Myocyte (in vitro differentiated cells): ENCODE measurements at regions not wholly inside any gene's neighbourhood (a gene's known extent, or its start where the extent isn't known, plus 50 kb on each side); places are given as distances from the start of the nearest gene placed in this dataset.
A peak's percentile ranks its signal among the peaks of the same experiment; 100 is the strongest.
"Not testable (repeated sequence)": the region's sequence is repeated elsewhere in the genome, so short reads cannot be mapped to it uniquely, and the experiment has no call there.

Source experiments
- DNase-seq: peaks from one replicate; pipeline ENCODE4 v3.0.0-alpha.2; 2012; ENCODE audit warnings: low read depth

DNA sequence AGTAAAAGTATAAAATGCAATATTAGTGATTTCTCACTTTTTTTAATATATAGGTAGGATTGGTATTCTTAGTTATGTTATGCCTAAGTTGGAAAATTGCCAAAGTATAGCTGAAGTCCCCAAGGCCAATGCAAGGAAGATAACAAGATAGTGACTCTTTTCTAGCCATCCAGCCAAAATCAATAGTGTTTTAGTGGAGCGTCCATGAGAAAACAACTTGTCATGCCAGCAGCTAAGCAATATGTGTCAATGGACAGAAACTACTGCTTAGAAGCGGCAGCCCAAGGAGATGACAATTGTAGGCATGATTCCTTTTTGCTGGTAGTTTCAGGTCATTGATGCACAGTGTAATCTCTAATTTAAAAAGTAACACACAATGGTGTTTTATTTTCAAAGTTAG, 1444.6 kb downstream of the SUCLG1 start:
- no peak for DNase-seq

DNA sequence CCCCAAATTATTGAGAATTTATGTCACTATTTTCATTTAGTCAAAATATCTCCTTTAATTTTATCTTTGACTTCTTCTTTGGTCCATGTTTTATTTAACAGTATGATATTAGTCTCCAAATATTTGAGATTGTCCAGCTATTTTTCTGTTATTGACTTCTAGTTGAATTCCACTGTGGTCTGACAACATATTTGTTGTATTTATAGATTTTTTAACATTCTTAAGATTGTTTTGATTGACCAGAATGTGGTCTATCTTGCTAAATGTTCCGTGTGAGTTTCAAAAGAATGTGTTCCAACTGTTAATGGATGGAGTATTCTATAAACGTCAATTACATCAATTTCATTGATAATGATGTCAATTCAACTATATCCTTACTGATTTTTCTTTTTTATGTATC, 1452.1 kb downstream of the SUCLG1 start:
- peak; percentile 23 for DNase-seq

DNA sequence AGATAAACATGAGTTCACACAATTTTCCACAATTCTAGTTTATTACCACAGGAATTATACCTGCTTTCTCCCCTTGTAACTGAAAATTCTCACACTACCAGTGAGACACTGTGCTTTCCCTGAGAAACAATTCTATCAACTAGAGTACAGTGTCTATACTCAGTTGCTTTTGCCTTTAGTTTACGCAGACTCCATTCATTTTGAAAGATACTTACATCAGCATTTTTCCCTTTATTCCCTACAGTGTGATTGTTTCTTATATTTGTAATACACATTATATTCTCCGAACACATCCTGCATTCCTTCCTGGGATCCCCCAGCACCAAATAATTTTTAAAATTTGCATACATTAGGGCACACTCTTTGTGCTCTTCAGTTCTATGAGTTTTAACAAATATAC, 1455.5 kb downstream of the SUCLG1 start:
- DNase-seq, result no peak

DNA sequence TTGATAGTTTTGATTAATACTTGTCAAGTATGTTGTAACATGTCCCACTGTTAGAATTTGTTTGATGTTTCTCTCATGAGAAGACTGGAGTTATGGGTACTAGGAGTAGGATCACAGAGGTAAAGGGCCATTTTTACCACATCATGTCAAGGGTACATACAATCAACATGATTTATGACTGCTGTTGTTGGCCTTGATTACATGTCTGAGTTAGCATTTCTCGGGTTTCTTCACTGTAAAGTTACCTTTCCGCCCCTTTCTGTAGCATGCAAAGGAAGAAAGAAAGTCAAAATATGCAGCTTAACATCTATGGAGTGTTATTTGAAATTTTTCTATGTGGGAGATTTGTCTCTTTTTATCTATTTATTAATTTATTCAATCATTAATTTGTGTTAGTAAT, 1456.4 kb downstream of the SUCLG1 start:
- DNase-seq, result no peak

DNA sequence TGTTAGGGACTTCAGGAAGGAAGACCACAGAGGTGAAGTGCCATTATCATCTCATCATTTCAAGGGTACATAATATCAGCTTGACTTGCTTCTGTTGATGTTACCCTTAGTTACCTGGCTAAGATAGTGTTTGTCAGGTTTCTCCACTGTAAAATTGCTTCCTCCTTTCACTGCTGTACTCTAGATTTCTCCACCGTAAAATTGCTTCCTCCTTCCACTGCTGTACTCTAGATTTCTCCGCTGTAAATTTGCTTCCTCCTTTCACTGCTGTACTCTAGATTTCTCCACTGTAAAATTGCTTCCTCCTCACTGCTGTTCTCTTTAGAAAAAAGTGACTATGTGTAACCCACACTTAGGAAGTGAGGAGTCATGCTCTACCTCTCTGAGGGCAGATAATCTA, 1460.3 kb downstream of the SUCLG1 start:
- no peak for DNase-seq

DNA sequence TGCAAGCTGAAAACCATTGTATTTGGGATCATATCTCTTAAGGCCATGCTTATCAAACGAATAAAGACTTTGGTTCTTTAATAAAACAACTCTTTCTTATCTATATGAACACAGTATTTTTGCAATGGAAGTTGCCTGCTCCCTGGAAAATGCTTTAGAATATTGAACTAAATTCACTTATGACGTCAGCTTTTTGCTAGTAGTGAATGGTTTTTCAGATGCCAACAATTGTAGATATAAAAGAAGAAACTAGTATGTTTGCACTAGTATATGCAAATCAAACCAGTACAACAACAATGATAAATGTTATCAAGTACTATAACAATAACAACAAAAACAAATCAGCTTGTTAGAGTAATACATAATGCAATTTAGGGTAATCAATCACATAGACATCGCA, 1462.9 kb downstream of the SUCLG1 start:
- DNase-seq, result no peak

DNA sequence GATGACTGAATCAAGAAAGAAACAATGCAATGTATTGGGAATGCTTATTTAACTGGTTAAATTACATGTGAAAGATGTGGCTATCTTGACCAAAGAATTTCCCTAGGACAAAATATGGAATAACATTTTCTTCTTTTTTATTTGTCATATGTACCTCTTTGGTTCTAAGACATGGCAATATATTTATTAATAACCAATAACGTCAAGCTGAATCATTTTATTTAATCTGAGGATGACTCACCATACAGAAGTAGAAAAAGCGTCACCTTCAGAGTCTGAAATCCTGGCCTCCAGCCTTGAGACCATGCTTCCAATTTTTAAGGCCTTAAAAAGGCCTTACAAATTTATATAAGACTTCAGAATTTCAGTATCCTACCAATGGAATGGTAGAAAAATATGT, 1464.9 kb downstream of the SUCLG1 start:
- DNase-seq, result no peak

DNA sequence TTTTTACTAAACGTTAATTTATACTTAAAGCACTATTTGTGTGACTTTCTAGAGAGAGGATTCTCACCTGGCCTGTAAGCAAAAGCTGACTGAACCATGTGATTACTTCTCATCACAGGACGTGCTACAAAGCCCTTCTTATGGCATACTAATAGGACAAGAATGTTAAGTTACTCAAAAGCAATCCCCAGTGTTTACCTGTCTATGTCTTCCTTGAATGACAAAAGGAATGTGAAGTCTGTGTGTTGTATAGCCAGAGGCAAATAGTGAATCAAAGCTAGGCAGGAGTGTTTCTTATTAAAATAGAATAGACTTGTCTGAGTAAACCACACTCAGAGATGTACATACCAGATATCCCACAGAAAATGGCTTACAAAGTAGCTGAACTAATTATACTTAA, 1465.5 kb downstream of the SUCLG1 start:
- DNase-seq, result no peak

DNA sequence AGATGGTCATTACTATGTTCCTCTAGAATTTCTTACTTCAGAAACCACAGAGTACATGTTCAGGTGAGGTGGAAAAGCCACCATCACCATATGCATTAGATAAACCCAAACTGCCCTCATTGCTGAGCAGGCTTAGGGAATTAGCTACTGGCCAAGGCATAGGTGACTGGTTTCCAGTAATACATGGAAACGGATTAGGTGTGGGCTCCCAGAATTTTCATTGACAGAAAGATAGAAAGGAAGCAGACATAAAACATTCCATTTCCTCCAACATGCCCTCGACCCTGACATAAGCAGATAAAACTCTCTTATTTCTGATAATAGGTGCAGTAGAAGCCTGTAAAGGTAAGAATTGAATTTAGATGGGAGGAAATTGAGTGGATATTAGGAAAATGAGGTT, 1466.1 kb downstream of the SUCLG1 start:
- no peak for DNase-seq

DNA sequence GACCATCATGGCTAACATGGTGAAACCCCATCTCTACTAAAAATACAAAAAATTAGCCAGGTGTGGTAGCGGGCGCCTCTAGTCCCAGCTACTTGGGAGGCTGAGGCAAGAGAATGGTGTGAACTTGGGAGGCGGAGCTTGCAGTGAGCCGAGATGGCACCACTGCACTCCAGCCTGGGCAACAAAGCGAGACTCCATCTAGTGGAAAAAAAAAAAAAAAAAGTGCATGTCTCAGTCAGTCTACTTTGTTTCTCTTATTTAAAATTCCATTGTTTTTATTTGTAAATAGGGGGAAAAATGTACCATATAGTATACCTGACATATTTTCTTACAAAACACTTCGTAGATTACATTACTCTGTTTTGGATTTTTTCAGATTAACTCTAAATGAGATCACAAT, 1471.4 kb downstream of the SUCLG1 start:
- DNase-seq, result not testable (repeated sequence)

DNA sequence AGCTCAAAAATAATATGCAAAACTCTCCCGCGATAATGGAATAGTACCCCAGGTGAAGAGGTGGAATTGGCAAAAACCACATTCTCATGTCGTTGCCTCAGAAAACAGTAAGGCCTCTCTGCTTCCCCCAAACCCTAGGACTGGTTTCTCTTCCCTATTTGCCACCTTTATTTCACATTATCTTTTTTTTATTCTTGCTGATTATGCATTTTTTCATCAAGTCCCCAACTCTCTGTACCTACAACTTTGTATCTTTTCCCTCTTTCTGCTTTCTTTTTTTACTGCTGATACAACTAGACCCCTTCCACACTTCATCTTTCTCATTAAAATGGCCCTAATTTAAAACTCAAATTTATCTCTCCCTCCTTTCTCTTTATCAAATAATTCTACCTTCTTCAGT, 1472.2 kb downstream of the SUCLG1 start:
- no peak for DNase-seq

DNA sequence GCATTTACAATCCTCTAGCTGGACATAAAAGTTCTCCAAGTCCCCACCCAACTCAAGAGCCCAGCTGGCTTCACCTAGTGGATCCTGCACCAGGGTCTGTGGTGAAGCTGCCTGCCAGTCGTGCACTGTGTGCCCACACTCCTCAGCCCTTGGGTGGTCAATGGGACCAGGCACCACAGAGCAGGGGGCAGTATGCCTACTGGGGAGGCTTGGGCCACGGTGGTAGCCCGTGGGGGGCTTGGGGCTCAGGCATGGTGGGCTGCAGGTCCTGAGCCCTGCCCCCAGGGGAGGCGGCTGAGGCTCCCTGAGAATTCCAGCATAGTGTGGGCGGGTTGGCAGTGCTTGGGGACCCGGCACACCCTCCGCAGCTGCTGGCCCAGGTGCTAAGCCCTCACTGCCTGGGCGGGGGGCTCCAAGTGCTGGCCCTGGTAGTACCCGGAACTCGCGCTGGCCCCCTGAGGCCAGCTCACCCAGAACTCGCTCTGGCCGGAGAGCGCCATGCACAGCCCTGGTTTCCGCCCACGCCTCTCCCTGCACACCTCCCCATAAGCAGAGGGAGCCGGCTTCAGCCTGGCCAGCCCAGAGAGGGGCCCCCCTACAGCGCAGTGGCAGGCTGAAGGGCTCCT, 1473.4 kb downstream of the SUCLG1 start:
- DNase-seq, result no peak

DNA sequence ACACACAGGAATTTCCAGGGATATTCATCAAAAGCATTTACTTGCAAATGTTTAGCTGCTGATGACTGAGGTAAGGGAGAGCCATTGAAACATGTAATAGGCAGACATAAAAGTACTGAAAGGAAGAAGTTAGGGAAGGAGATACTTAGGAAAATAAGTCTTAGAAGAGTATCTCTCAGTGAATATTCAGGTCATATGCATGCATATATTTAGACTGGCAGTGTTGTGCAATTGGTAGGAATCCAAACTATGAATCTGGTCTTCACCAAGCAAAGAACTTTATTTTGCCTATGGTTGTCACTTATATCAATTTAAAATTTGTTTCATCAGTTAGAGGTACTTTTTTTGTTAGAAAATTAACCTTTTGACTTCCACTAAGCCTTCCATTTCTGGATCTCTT, 1490.7 kb downstream of the SUCLG1 start:
- DNase-seq, result no peak

DNA sequence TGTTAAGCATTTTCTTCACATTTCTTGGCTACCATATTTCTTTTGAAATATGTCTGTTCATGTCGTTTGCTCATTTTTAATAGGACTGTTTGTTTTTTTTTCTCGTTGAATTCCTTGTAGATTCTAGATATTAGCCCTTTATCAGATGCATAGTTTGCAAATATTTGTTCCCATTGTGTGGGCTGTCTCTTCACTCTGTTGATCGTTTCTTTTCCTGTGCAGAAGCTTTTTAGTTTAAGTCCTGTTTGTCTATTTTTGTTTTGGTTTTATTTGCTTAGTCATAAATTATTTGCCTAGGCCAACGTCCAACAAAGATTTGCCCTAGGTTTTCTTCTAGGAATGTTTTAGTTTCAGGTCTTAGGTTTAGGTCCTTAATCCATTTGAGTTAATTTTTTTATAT, 1494.7 kb downstream of the SUCLG1 start:
- no peak for DNase-seq

DNA sequence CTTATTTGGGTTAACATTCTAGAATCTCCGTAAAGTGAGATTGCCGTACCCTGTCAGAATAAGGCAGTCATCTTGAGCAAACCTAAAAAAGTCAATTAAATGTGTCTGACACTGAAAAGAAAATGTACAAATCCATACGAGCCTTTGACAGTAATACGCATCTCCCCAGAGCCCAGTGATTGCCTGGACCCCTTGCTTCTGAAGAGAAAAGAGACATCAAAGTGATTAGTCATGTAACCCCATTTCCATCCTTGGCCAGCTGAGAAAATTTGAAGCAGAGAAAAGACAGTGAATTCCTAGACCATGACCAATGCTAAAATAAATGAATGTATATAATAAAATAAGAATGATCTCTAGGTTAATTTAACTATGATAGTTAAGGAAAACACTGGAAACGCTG, 1499.4 kb downstream of the SUCLG1 start:
- no peak for DNase-seq

DNA sequence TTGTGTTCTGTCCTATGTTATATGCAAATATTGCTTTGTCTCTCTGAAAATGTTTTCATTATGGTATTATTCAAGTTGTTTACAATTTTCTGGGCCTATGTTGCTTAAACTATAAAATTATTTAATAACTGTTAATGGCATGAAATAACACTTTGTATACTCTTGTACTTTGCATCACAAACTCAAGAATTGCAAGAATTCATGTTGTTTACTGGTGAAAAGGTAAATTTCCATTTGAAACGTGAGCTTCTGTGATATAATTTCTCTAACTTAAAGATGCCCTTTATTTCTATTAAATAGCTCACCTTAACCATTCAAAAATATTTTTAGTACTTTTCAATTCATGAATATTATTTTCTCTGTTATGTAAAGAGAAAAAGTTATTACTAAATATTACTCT, 1504.2 kb downstream of the SUCLG1 start:
- DNase-seq, result no peak

DNA sequence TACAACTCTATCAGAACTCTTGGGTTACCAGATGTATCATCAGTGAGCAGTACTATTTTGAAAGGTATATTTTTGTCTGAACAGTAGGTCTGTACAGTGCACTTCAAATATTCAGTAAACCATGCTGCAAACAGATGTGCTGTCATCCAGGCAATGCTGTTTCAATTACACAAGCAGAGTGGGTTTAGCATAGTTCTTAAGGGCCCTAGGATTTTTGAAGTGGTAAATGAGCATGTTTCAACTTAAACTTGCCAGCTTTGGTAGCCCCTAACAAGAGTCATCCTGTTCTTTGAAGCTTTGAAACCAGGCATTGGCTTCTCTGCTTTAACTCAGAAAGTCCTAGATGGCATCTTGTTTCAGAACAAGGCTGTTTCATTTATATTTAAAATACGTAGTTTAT, 1519.9 kb downstream of the SUCLG1 start:
- no peak for DNase-seq

DNA sequence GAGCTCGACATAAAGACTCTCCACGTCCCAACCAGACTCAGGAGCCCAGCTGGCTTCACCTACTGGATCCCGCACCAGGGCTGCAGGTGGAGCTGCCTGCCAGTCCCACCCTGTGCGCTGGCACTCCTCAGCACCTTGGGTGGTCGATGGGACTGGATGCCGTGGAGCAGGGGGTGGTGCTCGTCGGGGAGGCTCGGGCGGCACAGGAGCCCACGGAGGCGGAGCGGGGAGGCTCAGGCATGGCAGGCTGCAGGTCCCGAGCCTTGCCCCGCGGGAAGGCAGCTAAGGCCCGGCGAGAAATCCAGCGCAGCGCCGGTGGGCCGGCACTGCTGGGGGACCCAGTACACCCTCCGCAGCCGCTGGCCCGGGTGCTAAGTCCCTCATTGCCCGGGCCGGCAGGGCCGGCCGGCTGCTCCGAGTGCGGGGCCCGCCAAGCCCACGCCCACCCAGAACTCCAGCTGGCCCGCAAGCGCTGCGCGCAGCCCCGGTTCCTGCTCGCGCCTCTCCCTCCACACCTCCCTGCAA, 1520.7 kb downstream of the SUCLG1 start:
- DNase-seq, result not testable (repeated sequence)

DNA sequence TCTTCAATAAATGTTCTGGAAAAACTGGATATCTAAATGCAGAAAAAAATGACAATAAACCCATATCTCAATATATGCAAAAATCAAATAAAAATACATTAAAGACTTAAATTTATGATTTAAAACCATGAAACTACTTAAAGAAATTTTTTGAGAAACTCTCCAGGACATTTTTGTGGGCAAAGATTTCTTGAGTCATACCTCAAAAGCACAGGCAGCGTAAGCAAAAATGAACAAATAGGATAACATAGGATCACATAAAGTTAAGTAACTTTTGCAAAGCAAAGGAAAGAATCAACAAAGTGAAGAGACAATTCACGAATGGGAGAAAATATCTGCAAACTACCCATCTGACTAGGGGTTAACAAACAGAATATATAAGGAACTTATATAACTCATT, 1545.5 kb downstream of the SUCLG1 start:
- no peak for DNase-seq

DNA sequence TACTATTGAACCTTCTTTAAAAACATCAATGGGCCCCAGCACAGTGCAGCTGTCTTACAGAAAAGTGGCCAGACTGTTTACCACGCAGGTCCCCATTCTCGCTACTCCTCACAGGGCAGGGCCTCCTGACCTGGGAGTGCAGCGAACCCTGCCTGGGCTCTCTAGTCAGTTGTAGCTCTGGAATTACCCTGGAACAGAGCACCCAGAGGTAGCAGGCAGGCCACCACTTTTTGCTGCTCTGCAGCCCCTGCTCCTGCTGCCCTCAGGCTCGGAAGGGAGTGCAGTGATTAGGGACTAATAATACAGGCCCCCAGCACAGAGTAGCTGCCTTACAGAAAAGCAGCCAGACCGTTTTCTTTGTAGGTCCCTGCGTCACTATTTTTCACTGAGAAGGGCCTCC, 1563.0 kb downstream of the SUCLG1 start:
- no peak for DNase-seq

DNA sequence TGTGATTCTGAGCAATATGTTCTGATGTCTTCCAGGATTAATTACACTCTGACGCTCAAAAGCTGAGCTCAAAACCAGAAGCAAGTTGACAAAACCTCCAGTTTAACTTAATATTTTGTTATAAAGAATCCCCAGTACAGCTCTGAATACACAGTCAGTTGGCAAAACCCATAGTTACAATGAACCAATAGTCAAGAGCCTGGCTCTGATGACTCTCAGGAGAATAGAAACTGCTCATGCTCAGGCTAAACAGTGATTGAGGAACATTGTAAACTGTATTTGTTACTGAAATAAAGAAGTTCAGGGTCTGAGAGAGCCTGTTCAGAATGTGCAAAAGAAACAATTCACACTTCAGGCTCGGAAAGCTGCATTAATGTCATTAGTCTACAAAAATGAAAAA, 1565.9 kb downstream of the SUCLG1 start:
- DNase-seq, result no peak

DNA sequence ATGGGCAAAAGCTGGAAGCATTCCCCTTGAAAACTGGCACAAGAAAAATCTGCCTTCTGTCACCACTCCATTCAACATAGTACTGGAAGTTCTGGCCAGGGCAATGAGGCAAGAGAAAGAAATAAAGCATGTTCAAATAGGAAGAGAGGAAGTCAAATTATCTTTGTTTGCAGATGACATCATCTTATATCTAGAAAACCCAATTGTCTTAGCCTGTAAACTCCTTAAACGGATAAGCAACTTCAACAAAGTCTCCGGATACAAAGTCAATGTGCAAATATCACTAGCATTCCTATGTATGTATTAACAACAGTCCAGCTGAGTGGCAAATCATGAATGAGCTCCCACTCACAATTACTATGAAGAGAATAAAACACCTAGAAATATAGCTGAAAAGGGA, 1579.3 kb downstream of the SUCLG1 start:
- DNase-seq, result no peak

DNA sequence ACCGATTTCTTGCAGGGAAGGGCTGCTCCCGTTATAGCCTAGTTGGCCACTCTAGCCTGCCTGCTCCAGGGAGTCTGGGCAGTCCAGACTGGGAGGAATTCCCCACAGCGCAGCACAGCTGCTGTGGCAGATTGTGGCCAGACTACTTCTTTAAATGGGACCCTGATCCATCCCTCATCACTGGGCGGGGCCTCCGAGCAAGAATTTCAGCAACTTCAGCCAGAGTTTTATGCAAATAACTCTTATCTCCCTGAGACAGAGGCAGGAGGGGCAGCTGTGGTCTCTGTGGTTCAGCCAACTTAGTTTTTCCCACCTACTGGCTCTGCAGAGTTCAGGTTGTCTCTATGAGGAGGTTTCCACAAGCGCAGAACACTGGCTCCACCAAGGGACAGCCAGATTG, 1583.2 kb downstream of the SUCLG1 start:
- DNase-seq, result peak; percentile 22

DNA sequence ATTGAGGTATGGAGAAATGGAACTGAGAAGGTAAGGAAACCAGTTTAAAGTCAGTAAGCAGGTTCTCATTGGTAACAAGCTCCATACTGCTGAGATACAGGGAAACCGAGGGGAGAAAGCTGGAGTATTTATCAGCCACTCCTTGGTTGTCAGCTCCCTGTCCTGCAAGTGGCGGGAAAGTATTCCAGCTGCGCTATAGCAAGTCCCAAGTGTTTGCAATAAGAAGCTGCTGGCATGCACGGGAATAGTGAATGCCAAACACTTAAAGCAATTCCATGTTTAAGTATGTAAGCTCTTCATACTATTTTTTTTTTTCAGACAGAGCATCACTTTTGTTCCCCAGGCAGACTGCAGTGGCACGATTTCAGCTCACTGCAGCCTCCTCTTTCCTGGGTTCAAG, 1601.1 kb downstream of the SUCLG1 start:
- DNase-seq, result no peak
